GM18951 (cell line): ENCODE measurements at regions not wholly inside any gene's neighbourhood (a gene's known extent, or its start where the extent isn't known, plus 50 kb on each side); places are given as distances from the start of the nearest gene placed in this dataset.

Source experiments
- POLR2A ChIP-seq: IDR thresholded peaks from 4 replicates; pipeline ENCODE4 v1.6.1; 2011; ENCODE audit warnings: mild to moderate bottlenecking; ENCODE audit not compliant: insufficient read length, insufficient read depth; ENCODE audit errors: extremely low read depth
- in situ Hi-C: fragments of 300-500 bp; cut with MboI; formaldehyde crosslinking; loops from one replicate; pipeline ENCODE4 v1.12.0; 2022; ENCODE audit warnings: low sequenced_read_pairs, mixed read lengths, inconsistent platforms; ENCODE audit not compliant: unreplicated experiment

GRCh38 chr9:4435197-4435596 is 55.1 kb upstream of the SLC1A1 start:
- TF ChIP-seq POLR2A, result no peak
- in situ Hi-C loops, result no loop called here

DNA sequence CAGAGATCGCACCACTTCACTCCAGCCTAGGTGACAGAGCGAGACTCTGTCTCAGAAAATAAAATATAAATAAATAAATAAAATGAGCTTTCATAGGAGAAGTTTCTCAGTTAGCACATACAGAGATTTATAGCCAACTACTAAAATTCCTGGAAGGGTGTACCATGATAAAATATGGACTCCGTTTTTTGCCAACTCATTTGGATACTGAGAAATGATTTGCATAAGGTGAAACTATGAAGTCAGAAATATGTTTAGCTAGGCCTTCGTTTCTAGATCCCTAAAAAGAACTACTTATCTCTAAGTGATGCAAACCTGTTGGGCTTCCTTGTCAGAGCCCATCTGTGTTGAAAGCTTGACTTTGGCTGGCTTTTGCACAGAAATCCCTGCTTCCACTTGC is 56.9 kb upstream of the SLC1A1 start:
- in situ Hi-C loops, result no loop called here
- no peak for TF ChIP-seq POLR2A

DNA sequence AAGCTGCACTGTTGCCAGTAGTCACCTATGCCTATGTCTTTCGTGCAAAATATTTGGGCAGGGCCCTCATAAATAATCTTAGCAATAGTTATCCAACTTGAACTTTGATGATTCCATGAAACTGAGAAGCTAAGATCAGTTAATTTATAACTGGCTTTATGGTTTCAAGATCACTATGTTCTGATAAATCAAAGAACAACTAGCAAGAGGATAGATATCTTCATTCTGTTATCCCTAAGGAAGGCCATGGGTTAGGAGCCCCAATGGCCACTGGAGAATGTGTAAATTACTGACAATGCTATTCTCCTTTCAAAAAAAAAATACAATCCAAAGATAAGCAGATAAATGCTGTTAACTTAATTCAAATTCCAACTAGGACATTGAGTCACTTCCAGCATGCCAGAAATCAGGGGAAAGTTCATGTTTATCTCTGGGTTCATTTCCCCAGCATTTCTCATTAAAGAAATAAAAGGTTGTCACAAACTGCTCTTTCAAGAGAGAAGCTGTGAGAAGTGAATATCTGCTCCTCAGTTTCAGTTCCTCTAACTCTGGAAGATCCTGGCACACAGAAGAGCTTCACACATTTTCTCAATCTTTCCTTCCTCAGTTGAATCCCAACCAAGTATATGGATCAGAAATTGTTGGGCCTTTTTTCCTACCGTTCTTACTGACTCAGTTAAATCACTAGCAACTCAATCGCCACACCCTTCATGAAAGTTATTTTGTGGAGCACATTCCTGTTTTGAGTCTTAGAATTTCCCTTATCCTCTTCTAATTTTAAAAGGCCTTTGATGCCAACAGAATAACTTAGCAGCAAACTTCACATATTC is 59.6 kb upstream of the SLC1A1 start:
- in situ Hi-C loops, result no loop called here
- TF ChIP-seq POLR2A, result no peak

DNA sequence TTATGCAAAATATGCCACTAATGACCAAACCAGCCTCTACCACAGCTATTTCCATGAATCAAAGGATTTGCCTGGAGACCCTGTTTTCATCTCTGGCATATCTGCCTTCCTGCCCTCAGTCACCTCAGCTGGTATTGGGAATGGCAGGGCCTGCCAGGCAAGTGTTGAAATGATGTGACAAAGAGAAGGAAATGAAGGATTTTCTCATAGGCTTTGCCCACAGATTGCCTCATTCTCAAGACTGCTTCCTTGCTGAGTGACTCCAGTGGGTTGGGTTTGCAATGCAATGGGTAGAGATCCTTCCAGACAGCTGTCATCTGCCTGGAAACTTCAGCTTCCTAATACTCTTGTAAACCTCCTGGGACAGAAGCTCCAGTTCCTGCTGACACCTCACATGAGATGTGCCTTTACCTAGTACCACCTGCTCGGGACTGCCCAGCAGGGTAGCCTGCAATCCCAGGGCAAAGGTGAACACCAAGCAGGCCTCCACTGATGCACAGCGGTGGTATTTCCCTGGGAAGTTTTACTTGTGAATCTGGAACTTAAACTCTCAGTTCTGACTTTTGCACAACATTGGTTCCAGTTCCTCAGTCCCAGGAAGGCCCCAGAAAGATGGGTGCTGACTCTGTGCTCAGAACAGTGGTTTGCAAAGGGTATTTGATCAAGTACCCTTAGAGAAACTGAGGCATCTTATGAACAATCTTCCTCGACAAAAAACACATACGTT is 64.8 kb upstream of the SLC1A1 start:
- no peak for TF ChIP-seq POLR2A
- in situ Hi-C loops, result no loop called here

DNA sequence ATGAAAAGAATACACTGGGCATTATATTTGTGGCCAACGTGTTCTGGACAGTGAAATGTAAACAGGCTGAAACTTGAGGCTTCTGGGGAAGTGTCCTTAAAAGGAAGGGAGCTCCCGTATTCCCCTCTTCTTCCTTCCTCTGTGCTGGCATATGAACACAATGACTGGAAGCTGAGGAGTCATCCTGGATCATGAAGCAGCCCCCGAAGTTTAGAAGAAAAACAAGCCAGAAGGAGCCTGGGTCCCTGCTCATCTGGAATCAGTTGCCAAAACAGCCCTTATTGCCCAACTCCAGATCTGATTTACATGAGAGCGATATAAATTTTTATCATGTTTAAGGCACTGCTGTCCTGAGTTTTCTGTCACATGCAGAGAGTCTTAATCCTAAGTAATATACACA is 65.4 kb upstream of the SLC1A1 start:
- TF ChIP-seq POLR2A, result no peak
- in situ Hi-C loops, result no loop called here

GRCh38 chr9:4424038-4424437 is 66.2 kb upstream of the SLC1A1 start:
- TF ChIP-seq POLR2A, result no peak
- in situ Hi-C loops, result no loop called here

DNA sequence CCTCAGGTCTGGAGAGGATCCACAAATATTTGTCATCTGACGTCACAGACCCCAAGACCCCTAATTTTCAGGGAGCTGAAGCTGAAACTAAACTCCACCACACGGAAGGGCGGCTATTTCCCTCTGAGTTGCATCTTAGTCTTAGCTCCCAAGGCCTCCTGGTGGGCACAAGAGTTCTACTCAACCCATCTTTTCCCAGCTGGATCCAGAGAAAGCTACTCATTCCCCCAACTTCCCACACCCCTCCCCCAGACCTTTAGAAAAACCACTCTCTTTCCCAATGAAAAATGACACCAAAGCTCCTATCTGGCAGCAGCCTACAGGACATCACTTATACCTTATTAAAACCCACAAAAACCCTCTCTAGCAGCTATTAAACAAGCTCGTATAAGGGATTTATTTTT is 67.1 kb upstream of the SLC1A1 start:
- TF ChIP-seq POLR2A, result no peak
- in situ Hi-C loops, result no loop called here

GRCh38 chr9:4422495-4422894 is 67.8 kb upstream of the SLC1A1 start:
- in situ Hi-C loops, result no loop called here

GRCh38 chr9:4421847-4422246 is 68.4 kb upstream of the SLC1A1 start:
- in situ Hi-C loops, result no loop called here
- TF ChIP-seq POLR2A, result no peak

More at GRCh38 chr9:4422495-4422894, 67.8 kb upstream of the SLC1A1 start:
- TF ChIP-seq POLR2A, result no peak

DNA sequence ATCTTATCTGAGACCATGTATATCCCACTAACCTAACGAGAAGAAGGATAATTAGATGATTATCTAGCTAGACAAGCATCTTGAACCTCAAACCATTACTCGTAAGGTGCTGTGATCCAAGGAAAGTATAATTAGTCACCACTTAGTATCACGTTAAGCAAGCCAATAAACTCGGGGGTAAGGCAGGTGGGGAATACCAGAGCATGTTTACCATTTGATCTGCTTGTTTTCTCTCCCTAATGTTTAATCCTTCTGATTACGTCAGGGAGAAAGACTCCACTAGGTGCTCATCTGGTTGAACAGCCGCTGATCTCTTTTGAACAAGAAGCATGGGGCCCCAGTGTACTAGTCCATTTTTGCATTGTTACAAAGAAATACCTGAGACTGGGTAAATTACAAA is 69.9 kb upstream of the SLC1A1 start:
- in situ Hi-C loops, result no loop called here
- TF ChIP-seq POLR2A, result no peak

- no peak for TF ChIP-seq POLR2A
- in situ Hi-C loops, result no loop called here
Observed at GRCh38 chr9:4417578-4418325, 72.5 kb upstream of the SLC1A1 start.

DNA sequence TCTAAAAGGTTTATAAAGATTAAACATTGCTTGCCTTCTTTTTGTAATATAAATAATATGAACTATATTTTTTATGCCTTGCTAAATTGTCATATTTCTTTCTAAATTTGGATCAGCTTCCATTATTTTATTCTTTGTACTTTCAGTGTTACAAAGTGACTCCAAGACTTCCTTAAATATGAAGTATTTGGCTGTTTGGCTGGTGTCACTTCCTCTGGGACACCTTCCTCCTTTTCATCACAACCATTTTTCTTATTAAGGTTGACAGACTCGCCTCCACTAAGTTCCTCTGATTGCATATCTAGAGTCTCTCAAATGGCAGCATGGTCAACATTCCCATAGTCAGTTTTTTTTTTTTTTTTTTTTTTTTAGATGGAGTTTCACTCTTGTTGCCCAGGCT is 73.8 kb upstream of the SLC1A1 start:
- TF ChIP-seq POLR2A, result no peak
- in situ Hi-C loops, result no loop called here

GRCh38 chr9:4415281-4415680 is 75.0 kb upstream of the SLC1A1 start:
- TF ChIP-seq POLR2A, result no peak
- in situ Hi-C loops, result no loop called here
